C4-2B (cell line): ENCODE measurements at regions not wholly inside any gene's neighbourhood (a gene's known extent, or its start where the extent isn't known, plus 50 kb on each side); places are given as distances from the start of the nearest gene placed in this dataset.

Experiments
- H3K27ac ChIP-seq: fragments of 450-650 bp; 2 replicates; pipeline ENCODE4 v1.5.1; 2017
- ZFX ChIP-seq: fragments of 450-650 bp; IDR thresholded peaks from 2 replicates; pipeline ENCODE4 v1.6.1; 2017
- TF ChIP-seq, protein P1 (sequence below): fragments of 450-650 bp; conservative IDR thresholded peaks from 2 replicates; pipeline ENCODE4 v1.5.1; 2017; ENCODE audit warnings: mild to moderate bottlenecking

DNA sequence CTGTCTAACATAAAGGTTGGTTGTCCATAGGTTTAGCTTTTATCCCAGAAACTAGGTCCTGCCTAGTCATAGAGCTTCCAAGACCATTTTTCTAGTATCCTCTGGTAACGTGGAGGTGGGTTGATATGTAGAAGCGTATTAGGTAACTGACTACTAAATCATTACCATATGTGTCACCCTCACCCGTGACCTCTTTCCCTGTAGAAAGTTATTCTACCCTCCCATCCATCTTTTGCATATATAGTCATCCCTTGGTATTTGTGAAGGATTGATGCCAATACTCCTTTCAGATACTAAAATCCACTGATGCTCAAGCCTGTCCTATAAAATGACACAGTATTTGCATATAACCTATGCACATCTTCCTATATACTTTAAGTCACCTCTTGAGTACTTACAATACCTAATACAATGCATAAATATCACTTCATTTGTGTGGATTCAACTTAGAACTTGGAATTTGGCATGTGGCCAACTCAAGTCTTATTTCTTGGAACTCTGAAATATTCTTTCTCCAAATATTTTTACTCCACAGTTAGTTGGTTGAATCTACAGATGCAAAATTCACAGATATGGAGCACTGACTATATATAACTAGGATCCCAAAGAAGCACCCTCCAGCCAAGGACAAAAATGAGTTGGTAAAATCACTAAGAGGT lies 497.0 kb upstream of the TENM4 start:
- no peak overlapping the region for H3K27ac ChIP-seq
- TF ChIP-seq, protein P1, sequence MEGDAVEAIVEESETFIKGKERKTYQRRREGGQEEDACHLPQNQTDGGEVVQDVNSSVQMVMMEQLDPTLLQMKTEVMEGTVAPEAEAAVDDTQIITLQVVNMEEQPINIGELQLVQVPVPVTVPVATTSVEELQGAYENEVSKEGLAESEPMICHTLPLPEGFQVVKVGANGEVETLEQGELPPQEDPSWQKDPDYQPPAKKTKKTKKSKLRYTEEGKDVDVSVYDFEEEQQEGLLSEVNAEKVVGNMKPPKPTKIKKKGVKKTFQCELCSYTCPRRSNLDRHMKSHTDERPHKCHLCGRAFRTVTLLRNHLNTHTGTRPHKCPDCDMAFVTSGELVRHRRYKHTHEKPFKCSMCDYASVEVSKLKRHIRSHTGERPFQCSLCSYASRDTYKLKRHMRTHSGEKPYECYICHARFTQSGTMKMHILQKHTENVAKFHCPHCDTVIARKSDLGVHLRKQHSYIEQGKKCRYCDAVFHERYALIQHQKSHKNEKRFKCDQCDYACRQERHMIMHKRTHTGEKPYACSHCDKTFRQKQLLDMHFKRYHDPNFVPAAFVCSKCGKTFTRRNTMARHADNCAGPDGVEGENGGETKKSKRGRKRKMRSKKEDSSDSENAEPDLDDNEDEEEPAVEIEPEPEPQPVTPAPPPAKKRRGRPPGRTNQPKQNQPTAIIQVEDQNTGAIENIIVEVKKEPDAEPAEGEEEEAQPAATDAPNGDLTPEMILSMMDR: no peak
- TF ChIP-seq ZFX: no peak

DNA sequence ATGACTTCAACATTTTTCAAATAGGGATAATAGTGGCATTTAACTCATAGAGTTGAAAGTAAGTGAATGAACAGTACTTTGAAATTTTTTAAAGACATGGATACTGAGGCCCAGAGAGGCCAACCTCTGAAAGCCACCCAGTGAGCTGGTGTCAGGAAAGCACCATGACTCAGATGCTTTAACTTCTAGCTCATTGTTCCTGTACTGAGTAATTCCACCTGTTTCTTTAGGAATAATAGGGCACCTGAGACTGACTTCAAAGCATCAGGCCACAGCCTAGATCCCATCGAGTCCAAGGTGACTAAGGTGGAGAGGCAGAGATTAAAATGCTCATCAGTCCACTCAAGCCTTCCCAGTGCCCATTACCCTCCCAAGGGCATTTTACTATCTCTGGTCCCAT lies 491.8 kb upstream of the TENM4 start:
- H3K27ac ChIP-seq: no peak overlapping the region
- TF ChIP-seq ZFX: no peak
- TF ChIP-seq, protein P1: no peak

DNA sequence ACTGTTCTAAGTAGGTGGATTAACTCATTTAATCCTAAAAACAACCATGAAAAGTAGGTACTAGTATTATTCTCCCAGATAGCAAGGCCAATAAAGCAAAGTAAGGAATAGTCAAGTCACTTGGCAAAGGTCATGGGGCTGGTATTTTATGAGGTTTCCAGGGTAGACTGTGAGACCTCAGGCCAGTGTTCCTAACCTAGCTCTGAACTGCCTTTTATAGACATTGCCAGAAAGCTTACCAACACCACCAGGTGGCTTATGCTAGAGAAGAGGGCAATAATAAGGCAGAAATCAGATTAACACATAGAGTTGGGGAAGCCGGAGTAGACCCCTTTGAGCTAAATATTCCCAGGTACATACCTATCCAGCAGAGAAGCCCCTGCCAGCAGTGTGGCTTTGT lies 490.9 kb upstream of the TENM4 start:
- TF ChIP-seq ZFX: no peak
- TF ChIP-seq, protein P1: no peak
- H3K27ac ChIP-seq: no peak overlapping the region

DNA sequence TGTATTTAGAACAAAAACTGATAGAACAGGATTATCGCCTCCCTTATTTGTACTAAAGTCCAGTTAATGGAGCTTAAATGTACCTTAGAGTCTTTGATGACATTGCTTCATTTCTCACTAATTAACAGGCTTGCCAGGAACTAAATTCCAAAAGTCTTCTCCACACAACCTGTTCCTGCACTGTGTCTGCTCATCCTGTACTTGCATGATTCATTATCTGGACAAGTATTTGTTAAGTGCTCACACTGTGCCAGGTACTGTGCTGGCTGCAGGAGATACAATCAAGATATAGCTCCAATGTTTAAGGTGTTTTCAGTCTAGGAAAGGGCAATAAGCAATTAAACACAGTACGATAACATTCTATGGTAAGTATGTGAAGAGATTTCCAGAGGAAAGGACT lies 485.9 kb upstream of the TENM4 start:
- no peak overlapping the region for H3K27ac ChIP-seq
- TF ChIP-seq, protein P1: no peak
- TF ChIP-seq ZFX: no peak

DNA sequence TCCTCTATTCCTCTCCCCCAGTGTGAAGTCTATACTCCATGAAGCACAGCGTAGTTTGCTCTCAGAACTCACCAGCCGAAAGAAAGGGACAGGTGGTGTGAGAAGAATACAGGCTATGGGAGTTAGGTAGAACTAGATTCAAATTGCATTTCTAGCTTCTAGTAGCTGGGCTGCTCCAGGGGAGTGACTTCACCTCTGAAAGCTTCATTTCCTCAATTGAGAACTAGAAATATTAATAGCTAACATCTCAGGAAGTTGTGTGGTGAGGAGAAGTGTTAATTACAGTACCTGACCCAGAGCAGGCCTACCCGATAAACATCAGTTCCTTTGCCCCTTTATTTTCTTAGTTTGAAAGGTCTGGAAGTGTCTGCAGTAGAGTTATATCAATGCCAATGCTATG lies 484.7 kb upstream of the TENM4 start:
- no peak overlapping the region for H3K27ac ChIP-seq
- no peak for TF ChIP-seq ZFX
- TF ChIP-seq, protein P1: no peak

DNA sequence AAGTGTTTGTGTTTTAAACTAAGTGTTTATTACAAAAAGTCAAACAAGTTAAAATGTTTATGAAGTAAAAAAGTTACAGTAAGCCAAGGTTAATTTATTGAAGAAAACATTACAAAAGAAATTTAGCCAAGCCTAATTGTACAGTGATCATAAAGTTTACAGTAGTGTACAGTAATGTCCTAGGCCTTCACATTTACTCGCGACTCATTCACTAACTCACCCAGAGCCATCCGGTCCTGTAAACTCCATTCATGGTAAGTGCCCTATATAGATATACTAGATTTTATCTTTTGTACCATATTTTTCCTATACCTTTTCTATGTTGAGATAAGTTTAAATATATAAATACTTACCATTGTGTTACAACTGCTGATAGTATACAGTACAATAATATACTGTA lies 481.8 kb upstream of the TENM4 start:
- TF ChIP-seq ZFX: no peak
- TF ChIP-seq, protein P1: no peak
- H3K27ac ChIP-seq: no peak overlapping the region

DNA sequence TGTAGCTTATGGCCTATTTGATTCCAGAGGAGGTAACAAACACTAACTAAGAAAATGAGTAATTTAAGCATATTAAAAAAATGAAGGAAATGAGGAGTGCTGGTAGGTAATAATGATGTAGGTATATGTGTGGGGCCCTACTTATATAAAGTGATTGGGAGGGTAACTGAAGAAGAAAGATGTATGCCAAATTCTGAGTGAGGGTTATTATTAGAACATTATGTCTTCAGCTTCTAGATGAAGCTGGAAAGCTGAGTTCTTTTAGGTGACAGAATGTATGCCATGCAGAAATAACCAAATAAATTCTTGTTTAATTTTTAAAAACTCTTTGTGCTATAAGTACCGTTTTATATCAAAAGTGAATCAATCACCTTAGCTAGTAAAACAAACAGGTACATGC lies 479.6 kb upstream of the TENM4 start:
- TF ChIP-seq, protein P1: no peak
- no peak for TF ChIP-seq ZFX
- H3K27ac ChIP-seq: no peak overlapping the region
